ENCODE measurements at regions not wholly inside any gene's neighbourhood (a gene's known extent, or its start where the extent isn't known, plus 50 kb on each side); places are given as distances from the start of the nearest gene placed in this dataset.
A peak's percentile ranks its signal among the peaks of the same experiment; 100 is the strongest.

DNA sequence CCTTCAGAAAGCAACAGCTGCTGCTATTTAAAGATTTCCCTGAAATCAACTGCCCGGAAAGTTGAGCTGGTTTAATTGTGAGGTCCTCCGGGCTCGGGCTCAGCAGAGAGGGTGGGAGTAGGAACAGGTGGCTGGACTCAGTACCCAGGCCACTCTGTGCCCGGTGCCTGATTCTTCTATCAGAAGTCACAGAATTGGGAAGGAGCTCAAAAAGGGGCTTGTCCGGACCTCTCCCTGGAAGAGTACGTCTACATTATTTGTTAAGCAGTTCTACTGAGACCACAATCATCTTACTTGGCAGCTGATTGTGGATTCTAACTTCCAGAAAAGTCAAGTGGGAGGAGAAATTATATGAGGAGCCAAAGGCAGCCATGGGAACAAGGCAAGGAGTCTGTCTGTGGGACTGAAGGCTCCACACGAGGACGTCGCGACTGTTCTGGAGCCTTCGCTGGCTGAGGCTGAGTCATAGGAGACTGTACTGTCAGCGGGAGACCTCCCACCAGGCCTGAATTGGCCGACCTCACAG lies 91.7 kb upstream of the ANKRD10 start:
- no peaks in the 10 kb centered on the region for H3K27me3 ChIP-seq (replicated peaks in 1 of 7)

DNA sequence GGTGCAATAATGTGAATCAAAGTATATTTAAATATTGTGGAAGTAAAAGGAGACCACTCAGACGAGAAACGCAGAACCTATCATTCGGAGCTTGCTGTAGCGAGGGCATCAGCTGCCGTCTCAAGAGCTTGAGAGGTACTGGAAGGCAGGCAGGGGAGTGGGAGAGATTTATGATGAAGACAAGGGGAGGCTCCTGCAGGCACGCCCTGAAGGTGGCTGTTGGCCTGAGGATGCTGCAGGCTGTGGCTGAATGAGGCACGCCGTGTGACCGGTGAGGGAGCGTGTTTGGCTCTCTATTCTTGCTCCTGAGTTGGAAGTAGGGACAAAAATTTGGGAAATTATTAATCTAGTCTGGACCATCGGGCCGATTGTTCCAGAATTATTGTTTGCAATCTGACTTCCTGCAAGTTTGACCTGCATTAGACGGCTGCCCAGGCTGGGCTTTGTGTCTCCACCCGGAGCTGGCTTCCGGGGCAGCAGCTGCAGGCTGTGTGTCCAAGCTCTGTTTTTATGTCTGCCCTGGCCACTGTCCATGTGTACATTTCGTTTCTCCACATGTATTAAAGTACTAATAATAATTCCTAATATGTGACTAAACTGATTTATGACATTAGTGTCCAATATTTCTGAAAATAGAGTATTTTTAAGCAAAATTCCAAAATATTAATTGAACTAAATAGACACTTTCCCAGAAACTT lies 91.1 kb upstream of the ANKRD10 start:
- intact Hi-C loops (cut with DNase I; ENCODE audit: low total_unique reads), result no loop called here
- peaks cover 0 to 10% (median 0%) of the 10 kb centered on the region in 8 donors for H3K9me3 ChIP-seq
- H3K36me3 ChIP-seq, result no peaks in the 10 kb centered on the region
- peaks cover 0 to 23% (median 12%) of the 10 kb centered on the region in 6 donors for H3K4me1 ChIP-seq
- peak overlapping the region; percentile 55 to 85 (median 80) for H3K27ac ChIP-seq
- no peak for TF ChIP-seq POLR2A (IDR thresholded peaks at IDR 0.05)
- TF ChIP-seq, protein P1, sequence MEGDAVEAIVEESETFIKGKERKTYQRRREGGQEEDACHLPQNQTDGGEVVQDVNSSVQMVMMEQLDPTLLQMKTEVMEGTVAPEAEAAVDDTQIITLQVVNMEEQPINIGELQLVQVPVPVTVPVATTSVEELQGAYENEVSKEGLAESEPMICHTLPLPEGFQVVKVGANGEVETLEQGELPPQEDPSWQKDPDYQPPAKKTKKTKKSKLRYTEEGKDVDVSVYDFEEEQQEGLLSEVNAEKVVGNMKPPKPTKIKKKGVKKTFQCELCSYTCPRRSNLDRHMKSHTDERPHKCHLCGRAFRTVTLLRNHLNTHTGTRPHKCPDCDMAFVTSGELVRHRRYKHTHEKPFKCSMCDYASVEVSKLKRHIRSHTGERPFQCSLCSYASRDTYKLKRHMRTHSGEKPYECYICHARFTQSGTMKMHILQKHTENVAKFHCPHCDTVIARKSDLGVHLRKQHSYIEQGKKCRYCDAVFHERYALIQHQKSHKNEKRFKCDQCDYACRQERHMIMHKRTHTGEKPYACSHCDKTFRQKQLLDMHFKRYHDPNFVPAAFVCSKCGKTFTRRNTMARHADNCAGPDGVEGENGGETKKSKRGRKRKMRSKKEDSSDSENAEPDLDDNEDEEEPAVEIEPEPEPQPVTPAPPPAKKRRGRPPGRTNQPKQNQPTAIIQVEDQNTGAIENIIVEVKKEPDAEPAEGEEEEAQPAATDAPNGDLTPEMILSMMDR (IDR thresholded peaks at IDR 0.05 in 8 of 11, conservative IDR thresholded peaks at IDR 0.05 in 3 of 11), result no peak
- peak in 2 of 3 donors; percentile 39 to 70 for TF ChIP-seq POLR2AphosphoS5 (IDR thresholded peaks at IDR 0.05)
- 56 to 77% (median 64%) methylated on average over 16 of the region's 16 CpGs for WGBS, 5 donors
- no peaks in the 10 kb centered on the region for H3K27me3 ChIP-seq (replicated peaks in 1 of 7)
- no peak overlapping the region for H3K4me3 ChIP-seq
- peak; percentile 80 for DNase-seq

More for the DNA sequence above, 91.7 kb upstream of the ANKRD10 start:
- no peak for TF ChIP-seq POLR2A (IDR thresholded peaks at IDR 0.05)
- TF ChIP-seq, protein P1 (IDR thresholded peaks at IDR 0.05 in 8 of 11, conservative IDR thresholded peaks at IDR 0.05 in 3 of 11), result no peak
- TF ChIP-seq POLR2AphosphoS5 (IDR thresholded peaks at IDR 0.05), result peak in 2 of 3 donors; percentile 45 to 65
- Histone ChIP-seq H3K4me3 (no peak overlapping the region), H3K36me3 (no peaks in the 10 kb centered on the region), H3K9me3 (peaks cover 0 to 10% (median 0%) of the 10 kb centered on the region in 8 donors), H3K4me1 (peaks cover 0 to 26% (median 12%) of the 10 kb centered on the region in 6 donors), H3K27ac (peak overlapping the region; percentile 55 to 85 (median 80))
- DNase-seq, result no peak
- intact Hi-C loops (cut with DNase I; ENCODE audit: low total_unique reads), result no loop called here
- WGBS, 5 donors, result 61 to 81% (median 72%) methylated on average over 13 of the region's 13 CpGs

DNA sequence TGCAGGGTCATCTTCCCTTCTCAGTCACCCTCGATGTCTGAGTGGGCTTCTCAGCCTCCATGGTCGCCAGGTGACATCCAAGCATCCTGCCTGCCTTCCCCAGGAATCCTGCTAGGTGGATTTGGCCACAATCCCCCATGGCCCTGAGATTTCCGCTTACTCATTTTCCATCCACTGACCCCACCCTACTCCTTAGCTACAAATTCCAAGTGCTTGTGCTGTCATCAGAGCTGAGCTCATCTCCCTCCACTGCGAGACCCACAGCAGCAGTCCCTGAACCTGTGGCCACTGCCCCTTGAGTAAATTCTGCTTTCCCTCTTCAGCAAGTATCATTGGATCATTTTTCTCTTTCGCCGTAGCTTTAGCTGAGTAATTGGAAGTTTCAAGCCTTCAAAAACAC lies 90.5 kb upstream of the ANKRD10 start:
- intact Hi-C loops (cut with DNase I; ENCODE audit: low total_unique reads), result no loop called here
- peaks cover 0 to 10% (median 0%) of the 10 kb centered on the region in 8 donors for H3K9me3 ChIP-seq
- DNase-seq, result no peak
- H3K4me1 ChIP-seq, result peaks cover 0 to 23% (median 12%) of the 10 kb centered on the region in 6 donors
- TF ChIP-seq POLR2A (IDR thresholded peaks at IDR 0.05), result no peak
- TF ChIP-seq, protein P1 (IDR thresholded peaks at IDR 0.05 in 8 of 11, conservative IDR thresholded peaks at IDR 0.05 in 3 of 11), result no peak
- TF ChIP-seq POLR2AphosphoS5 (IDR thresholded peaks at IDR 0.05), result no peak
- WGBS, 5 donors, result 71 to 76% (median 71%) methylated on average over 6 of the region's 6 CpGs
- H3K27ac ChIP-seq, result peak overlapping the region in 7 of 8 donors; percentile 72 to 85 (median 81)
- H3K27me3 ChIP-seq (replicated peaks in 1 of 7), result no peaks in the 10 kb centered on the region
- H3K36me3 ChIP-seq, result no peaks in the 10 kb centered on the region
- no peak overlapping the region for H3K4me3 ChIP-seq

DNA sequence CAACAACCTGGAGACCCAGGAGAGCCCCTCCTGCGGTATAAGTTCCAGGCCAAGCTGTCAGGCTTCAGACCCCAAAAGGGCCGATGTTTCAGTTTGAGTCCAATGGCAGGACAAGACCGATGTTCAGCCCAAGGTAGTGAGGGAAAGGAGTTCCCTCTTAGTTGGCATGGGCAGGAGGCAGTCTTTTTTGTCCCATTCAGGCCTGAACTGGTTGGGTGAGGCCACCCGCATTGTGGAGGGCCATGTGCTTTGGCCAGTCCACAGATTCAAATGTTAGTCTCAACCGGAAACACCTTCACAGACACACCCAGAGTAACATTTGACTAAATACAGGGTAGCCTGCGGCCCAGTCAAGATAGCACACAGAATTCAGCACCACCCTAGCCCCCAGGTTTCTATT lies 89.6 kb upstream of the ANKRD10 start:
- Histone ChIP-seq H3K27me3 (replicated peaks in 1 of 7) (no peaks in the 10 kb centered on the region), H3K27ac (peak overlapping the region in 6 of 8 donors; percentile 4 to 83 (median 64)), H3K9me3 (peaks cover 0 to 10% (median 0%) of the 10 kb centered on the region in 8 donors), H3K36me3 (no peaks in the 10 kb centered on the region), H3K4me3 (no peak overlapping the region), H3K4me1 (peaks cover 0 to 23% (median 12%) of the 10 kb centered on the region in 6 donors)
- WGBS, 5 donors, result 77 to 88% (median 85%) methylated on average over 6 of the region's 6 CpGs
- DNase-seq, result no peak
- no peak for TF ChIP-seq POLR2AphosphoS5 (IDR thresholded peaks at IDR 0.05)
- TF ChIP-seq, protein P1 (IDR thresholded peaks at IDR 0.05 in 8 of 11, conservative IDR thresholded peaks at IDR 0.05 in 3 of 11), result no peak
- TF ChIP-seq POLR2A (IDR thresholded peaks at IDR 0.05), result no peak
- intact Hi-C loops (cut with DNase I; ENCODE audit: low total_unique reads), result no loop called here
